DND-41 (cell line): ENCODE measurements at regions not wholly inside any gene's neighbourhood (a gene's known extent, or its start where the extent isn't known, plus 50 kb on each side); places are given as distances from the start of the nearest gene placed in this dataset.

Experiments used
- ATAC-seq: fragments of 200-7000 bp; cut with Tn5 transposase; 3 replicates; pipeline ENCODE4 v1.9.1; 2021; ENCODE audit warnings: low read depth; ENCODE audit not compliant: insufficient read depth
- DNase-seq: peaks from one replicate; pipeline ENCODE4 v3.0.0-alpha.2; 2020
- H2AFZ ChIP-seq: 2 replicates; pipeline ENCODE4 v1.6.0; 2012; ENCODE audit warnings: low read depth, low read length
- H3K27ac ChIP-seq: 2 replicates; pipeline ENCODE4 v1.5.1; 2012; ENCODE audit warnings: low read length, inconsistent platforms
- H3K27me3 ChIP-seq: fragments of 200-600 bp; sonication (generic); 2 replicates; pipeline ENCODE4 v1.6.0; 2012; ENCODE audit warnings: low read length, mild to moderate bottlenecking, inconsistent platforms; ENCODE audit not compliant: insufficient read depth, poor library complexity
- H3K36me3 ChIP-seq: 2 replicates; pipeline ENCODE4 v1.5.1; 2012; ENCODE audit warnings: low read length, inconsistent platforms; ENCODE audit not compliant: insufficient read depth
- H3K4me1 ChIP-seq: 2 replicates; pipeline ENCODE4 v1.5.1; 2012; ENCODE audit warnings: mild to moderate bottlenecking, low read length; ENCODE audit not compliant: insufficient read depth
- H3K4me2 ChIP-seq: 2 replicates; pipeline ENCODE4 v1.6.0; 2012; ENCODE audit warnings: mild to moderate bottlenecking, moderate library complexity, low read length, inconsistent platforms; ENCODE audit not compliant: insufficient read depth
- H3K4me3 ChIP-seq, 2 experiments: fragments of 200-600 bp in 1 of 2; shearing (Covaris generic) in 1 of 2; 2 replicates each; pipeline ENCODE4 v1.5.1; 2012 to 2016; ENCODE audit warnings: inconsistent platforms in 2 of 2, low read length in 2 of 2, mild to moderate bottlenecking in 2 of 2, low read depth in 1 of 2, moderate library complexity in 1 of 2
- H3K79me2 ChIP-seq: 2 replicates; pipeline ENCODE4 v1.6.0; 2012; ENCODE audit warnings: low read length, inconsistent platforms; ENCODE audit not compliant: insufficient read depth
- H3K9ac ChIP-seq: 2 replicates; pipeline ENCODE4 v1.6.0; 2012; ENCODE audit warnings: low read depth, mild to moderate bottlenecking, inconsistent platforms, low read length, moderate library complexity
- H3K9me3 ChIP-seq: 2 replicates; pipeline ENCODE4 v1.5.1; 2012; ENCODE audit warnings: low read length, moderate library complexity, mild to moderate bottlenecking, inconsistent platforms; ENCODE audit not compliant: insufficient read depth, severe bottlenecking
- H4K20me1 ChIP-seq: 2 replicates; pipeline ENCODE4 v1.6.0; 2012; ENCODE audit warnings: low read length; ENCODE audit not compliant: insufficient read depth
- EZH2 ChIP-seq: IDR thresholded peaks from 3 replicates; pipeline ENCODE4 v1.6.1; 2012; ENCODE audit warnings: borderline replicate concordance, low read depth, mild to moderate bottlenecking, moderate library complexity, low read length, inconsistent platforms; ENCODE audit not compliant: severe bottlenecking
- TF ChIP-seq, protein P1 (sequence below): IDR thresholded peaks from 2 replicates; pipeline ENCODE4 v1.5.1; 2012; ENCODE audit warnings: borderline replicate concordance, low read length, moderate library complexity, mild to moderate bottlenecking; ENCODE audit not compliant: poor library complexity, severe bottlenecking; ENCODE audit errors: extremely low read depth

DNA sequence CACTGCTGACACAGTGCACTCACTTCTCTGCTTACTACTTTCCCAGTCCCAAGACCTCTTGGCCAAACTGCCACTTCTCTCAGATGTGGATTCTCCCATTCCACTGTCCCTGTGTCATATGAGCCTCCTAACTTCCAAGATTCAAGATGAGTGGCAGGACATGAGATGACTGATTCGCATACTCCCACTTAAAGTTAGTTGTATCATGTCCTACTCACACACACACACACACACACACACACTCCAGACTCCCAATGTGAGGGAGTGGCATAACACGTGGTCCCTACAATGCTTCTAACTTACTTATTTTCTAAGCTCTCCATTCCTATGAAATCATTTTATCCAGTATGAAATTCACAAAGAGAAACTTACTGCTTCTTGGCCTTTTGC is 67.0 kb upstream of the CAV2 start:
- Histone ChIP-seq H3K36me3 (no peaks in the 10 kb centered on the region), H3K4me1 (no peaks in the 10 kb centered on the region), H3K9ac (no peak overlapping the region), H3K4me3 (no peak overlapping the region), H3K9me3 (no peaks in the 10 kb centered on the region), H3K27me3 (no peaks in the 10 kb centered on the region), H3K4me2 (no peak overlapping the region), H3K79me2 (no peaks in the 10 kb centered on the region), H4K20me1 (no peaks in the 10 kb centered on the region), H2AFZ (no peak overlapping the region), H3K27ac (no peak overlapping the region)
- DNase-seq: no peak
- TF ChIP-seq, protein P1, sequence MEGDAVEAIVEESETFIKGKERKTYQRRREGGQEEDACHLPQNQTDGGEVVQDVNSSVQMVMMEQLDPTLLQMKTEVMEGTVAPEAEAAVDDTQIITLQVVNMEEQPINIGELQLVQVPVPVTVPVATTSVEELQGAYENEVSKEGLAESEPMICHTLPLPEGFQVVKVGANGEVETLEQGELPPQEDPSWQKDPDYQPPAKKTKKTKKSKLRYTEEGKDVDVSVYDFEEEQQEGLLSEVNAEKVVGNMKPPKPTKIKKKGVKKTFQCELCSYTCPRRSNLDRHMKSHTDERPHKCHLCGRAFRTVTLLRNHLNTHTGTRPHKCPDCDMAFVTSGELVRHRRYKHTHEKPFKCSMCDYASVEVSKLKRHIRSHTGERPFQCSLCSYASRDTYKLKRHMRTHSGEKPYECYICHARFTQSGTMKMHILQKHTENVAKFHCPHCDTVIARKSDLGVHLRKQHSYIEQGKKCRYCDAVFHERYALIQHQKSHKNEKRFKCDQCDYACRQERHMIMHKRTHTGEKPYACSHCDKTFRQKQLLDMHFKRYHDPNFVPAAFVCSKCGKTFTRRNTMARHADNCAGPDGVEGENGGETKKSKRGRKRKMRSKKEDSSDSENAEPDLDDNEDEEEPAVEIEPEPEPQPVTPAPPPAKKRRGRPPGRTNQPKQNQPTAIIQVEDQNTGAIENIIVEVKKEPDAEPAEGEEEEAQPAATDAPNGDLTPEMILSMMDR: no peak
- TF ChIP-seq EZH2: no peak
- no peak for ATAC-seq

GRCh38 chr7:116433246-116433645 is 66.3 kb upstream of the CAV2 start:
- Histone ChIP-seq H2AFZ (no peak overlapping the region), H3K27ac (no peak overlapping the region), H3K9ac (no peak overlapping the region), H4K20me1 (no peaks in the 10 kb centered on the region), H3K4me2 (no peak overlapping the region), H3K27me3 (no peaks in the 10 kb centered on the region), H3K4me1 (no peaks in the 10 kb centered on the region), H3K79me2 (no peaks in the 10 kb centered on the region), H3K4me3 (no peak overlapping the region), H3K9me3 (no peaks in the 10 kb centered on the region), H3K36me3 (no peaks in the 10 kb centered on the region)
- ATAC-seq: no peak
- TF ChIP-seq, protein P1: no peak
- DNase-seq: no peak

GRCh38 chr7:116434820-116435341 is 64.7 kb upstream of the CAV2 start:
- Histone ChIP-seq H3K27me3 (no peaks in the 10 kb centered on the region), H2AFZ (no peak overlapping the region), H3K4me2 (no peak overlapping the region), H3K4me1 (no peaks in the 10 kb centered on the region), H3K36me3 (no peaks in the 10 kb centered on the region), H4K20me1 (no peaks in the 10 kb centered on the region), H3K27ac (no peak overlapping the region), H3K4me3 (no peak overlapping the region), H3K79me2 (no peaks in the 10 kb centered on the region), H3K9me3 (no peaks in the 10 kb centered on the region), H3K9ac (no peak overlapping the region)
- DNase-seq: no peak
- ATAC-seq: no peak
- TF ChIP-seq, protein P1: no peak
- TF ChIP-seq EZH2: no peak

DNA sequence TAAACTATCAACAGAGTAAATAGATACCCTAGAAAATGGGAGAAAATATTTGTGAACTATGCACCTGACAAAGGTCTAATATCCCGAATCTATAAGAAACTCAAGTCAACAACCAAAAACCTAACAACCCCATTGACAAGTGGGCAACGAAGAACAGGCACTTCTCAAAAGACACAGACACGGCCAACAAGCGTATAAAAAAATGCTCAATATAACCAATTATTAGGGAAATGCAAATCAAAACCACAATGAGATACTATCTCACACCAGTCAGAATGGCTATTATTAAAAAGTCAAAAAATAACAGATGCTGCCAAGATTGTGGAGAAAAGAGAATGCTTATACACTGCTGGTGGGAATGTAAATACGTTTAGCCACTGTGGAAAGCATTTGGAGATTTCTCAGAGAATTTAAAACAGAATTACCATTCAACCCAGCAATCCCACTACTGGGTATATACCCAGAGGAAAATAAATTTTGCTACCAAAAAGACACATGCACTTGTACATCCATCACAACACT is 63.2 kb upstream of the CAV2 start:
- Histone ChIP-seq H3K9ac (no peak overlapping the region), H3K4me1 (no peaks in the 10 kb centered on the region), H2AFZ (no peak overlapping the region), H3K79me2 (no peaks in the 10 kb centered on the region), H3K27me3 (no peaks in the 10 kb centered on the region), H3K27ac (no peak overlapping the region), H4K20me1 (no peaks in the 10 kb centered on the region), H3K4me3 (no peak overlapping the region), H3K36me3 (no peaks in the 10 kb centered on the region), H3K9me3 (no peaks in the 10 kb centered on the region), H3K4me2 (no peak overlapping the region)
- TF ChIP-seq, protein P1: no peak
- no peak for TF ChIP-seq EZH2
- DNase-seq (no peak), ATAC-seq (no peak)
